Gastroesophageal sphincter (tissue), 4 donors: ENCODE measurements at regions not wholly inside any gene's neighbourhood (a gene's known extent, or its start where the extent isn't known, plus 50 kb on each side); places are given as distances from the start of the nearest gene placed in this dataset.
"Not testable (repeated sequence)": the region's sequence is repeated elsewhere in the genome, so short reads cannot be mapped to it uniquely, and the experiment has no call there.

ENCODE experiments used
- ATAC-seq: fragments of 150-250 bp; one replicate; pipeline ENCODE4 v1.9.1; 2016; ENCODE audit warnings: mild to moderate bottlenecking, moderate library complexity
- H3K27ac ChIP-seq, 4 donors: fragments of 200-600 bp; sonication (generic) in 3 of 4; 1 replicate in 3 of 4; 2 replicates in 1 of 4; pipeline ENCODE4 v1.5.1; 2016 to 2019
- H3K27me3 ChIP-seq: fragments of 200-600 bp; sonication (generic); one replicate; pipeline ENCODE4 v1.5.1; 2019
- H3K36me3 ChIP-seq, 2 donors: fragments of 200-600 bp; sonication (generic); one replicate each; pipeline ENCODE4 v1.5.1; 2019; ENCODE audit warnings: control low read depth in 1 of 2
- H3K4me1 ChIP-seq, 3 donors: fragments of 200-600 bp; sonication (generic); 1 replicate in 2 of 3; 2 replicates in 1 of 3; pipeline ENCODE4 v1.5.1; 2016 to 2019; ENCODE audit warnings: control low read depth in 2 of 3
- H3K4me3 ChIP-seq, 2 donors: fragments of 200-600 bp; sonication (generic); one replicate each; pipeline ENCODE4 v1.5.1; 2019; ENCODE audit warnings: mild to moderate bottlenecking in 1 of 2, moderate library complexity in 1 of 2
- H3K9me3 ChIP-seq, 3 donors: fragments of 200-600 bp; sonication (generic); one replicate each; pipeline ENCODE4 v1.5.1; 2017 to 2019; ENCODE audit warnings: control low read depth in 2 of 3
- WGBS, 2 donors: methylation state at CpG; one replicate each; pipeline ENCODE4 v1.1.5; 2018; ENCODE audit warnings: low coverage in 1 of 2; 5-methylcytosine and 5-hydroxymethylcytosine counted together
- TF ChIP-seq, protein P1 (sequence below), 4 experiments: fragments of 200-600 bp in 2 of 4; fragments of 450-650 bp in 2 of 4; sonication (generic) in 1 of 4; IDR thresholded peaks; one replicate each; pipeline ENCODE4 v1.5.1; 2017 to 2019; ENCODE audit warnings: antibody characterized with exemption in 4 of 4, mild to moderate bottlenecking in 2 of 4, moderate library complexity in 2 of 4

DNA sequence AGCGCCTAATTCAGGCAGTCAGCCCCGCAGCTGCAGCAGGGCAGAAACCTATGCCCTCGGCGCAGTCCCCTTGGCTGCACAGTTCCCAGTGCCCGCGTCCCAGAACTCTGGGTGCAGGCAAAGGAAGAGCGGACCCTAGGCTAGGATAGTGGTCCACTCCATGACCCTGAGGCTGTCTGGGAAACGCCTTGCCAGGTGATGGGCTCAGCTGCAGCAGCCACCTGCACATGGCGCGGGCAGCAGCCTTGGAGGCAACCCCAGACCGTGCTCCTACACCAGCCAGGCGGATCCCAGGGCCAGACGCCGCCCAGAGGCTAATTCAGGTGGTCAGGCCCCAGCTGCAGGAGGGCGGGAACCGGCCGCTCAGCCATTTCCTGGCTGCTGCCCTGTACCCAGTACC, 83.0 kb downstream of the POTEC start:
- not testable (repeated sequence) for H3K9me3 ChIP-seq, H3K27me3 ChIP-seq, H3K4me1 ChIP-seq, ATAC-seq, H3K36me3 ChIP-seq, H3K27ac ChIP-seq, H3K4me3 ChIP-seq
- WGBS, 2 donors: no CpG with 5 or more reads among the region's 17 CpGs

DNA sequence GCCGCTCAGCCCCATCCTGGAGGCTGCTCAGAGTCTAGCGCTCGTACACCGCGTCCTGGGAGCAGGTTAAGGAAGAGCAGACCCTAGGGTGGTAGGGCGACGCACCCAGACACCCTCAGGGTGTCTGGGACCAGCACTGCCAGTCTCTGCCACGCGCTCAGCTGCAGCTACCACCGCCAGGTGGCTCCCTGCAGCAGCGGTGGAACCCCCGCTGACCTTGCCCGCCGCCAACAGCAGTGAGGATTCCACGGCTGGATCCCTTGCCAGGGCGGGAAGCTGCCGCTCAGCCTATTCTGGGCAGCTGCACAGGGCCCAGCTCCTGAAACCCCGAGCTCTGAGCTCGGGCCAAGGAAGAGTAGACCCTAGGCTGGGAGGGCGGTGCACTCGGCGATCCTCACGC, 83.6 kb downstream of the POTEC start:
- H3K36me3 ChIP-seq, H3K4me1 ChIP-seq, H3K27ac ChIP-seq, H3K9me3 ChIP-seq, H3K27me3 ChIP-seq, H3K4me3 ChIP-seq, ATAC-seq: not testable (repeated sequence)
- no CpG with 5 or more reads among the region's 23 CpGs for WGBS, 2 donors

DNA sequence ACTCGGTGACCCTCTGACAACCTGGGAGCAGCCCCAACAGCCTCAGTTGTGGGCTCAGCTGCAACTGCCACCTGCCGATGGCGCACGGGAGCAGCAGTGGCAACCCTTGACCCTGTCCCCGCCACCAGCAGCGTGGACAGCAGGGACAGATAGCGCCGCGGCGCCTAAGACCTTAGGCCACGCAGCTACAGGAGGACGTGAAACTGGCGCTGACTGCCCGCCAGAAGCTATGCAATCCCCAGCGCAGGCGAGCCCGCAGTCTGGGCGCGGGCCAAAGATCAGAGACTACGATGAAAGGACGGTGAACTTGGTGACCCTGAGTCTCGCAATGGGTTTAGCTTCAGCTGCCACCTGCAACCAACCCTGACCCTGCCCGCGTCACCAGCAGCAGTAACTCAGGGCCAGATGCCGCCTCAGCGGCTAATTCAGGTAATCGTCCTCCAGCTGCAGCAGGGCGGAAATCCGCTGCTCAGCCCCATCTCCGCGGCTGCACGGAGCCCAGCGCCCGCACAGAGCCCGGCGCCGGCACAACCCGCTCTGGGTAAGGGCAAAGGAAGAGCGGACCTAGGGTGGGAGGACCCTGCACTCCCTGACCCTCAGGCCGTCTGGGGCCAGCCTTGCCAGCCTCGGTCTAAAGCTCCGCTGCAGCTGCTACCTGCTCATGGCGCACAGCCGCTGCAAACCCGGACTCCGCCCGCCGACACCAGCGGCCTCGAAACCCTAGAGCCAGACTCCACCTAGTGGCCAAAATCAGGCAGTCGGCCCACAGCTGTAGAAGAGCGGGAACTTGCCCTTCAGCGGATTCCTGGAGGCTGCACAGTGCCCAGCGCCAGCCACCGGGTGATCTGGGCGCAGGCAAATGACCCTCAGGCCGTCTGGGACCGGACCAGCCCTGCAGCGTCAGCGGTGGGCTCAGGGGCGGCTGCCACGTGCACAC, 85.1 kb downstream of the POTEC start:
- H3K4me3 ChIP-seq: peak overlapping the region; percentile 21 to 48
- not testable (repeated sequence) for H3K27ac ChIP-seq, H3K4me1 ChIP-seq, H3K27me3 ChIP-seq, H3K9me3 ChIP-seq, ATAC-seq, H3K36me3 ChIP-seq
- WGBS, 2 donors: no CpG with 5 or more reads among the region's 62 CpGs
- TF ChIP-seq, protein P1, sequence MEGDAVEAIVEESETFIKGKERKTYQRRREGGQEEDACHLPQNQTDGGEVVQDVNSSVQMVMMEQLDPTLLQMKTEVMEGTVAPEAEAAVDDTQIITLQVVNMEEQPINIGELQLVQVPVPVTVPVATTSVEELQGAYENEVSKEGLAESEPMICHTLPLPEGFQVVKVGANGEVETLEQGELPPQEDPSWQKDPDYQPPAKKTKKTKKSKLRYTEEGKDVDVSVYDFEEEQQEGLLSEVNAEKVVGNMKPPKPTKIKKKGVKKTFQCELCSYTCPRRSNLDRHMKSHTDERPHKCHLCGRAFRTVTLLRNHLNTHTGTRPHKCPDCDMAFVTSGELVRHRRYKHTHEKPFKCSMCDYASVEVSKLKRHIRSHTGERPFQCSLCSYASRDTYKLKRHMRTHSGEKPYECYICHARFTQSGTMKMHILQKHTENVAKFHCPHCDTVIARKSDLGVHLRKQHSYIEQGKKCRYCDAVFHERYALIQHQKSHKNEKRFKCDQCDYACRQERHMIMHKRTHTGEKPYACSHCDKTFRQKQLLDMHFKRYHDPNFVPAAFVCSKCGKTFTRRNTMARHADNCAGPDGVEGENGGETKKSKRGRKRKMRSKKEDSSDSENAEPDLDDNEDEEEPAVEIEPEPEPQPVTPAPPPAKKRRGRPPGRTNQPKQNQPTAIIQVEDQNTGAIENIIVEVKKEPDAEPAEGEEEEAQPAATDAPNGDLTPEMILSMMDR (IDR thresholded peaks at IDR 0.05): peak; percentile 34 to 77 (median 58)

DNA sequence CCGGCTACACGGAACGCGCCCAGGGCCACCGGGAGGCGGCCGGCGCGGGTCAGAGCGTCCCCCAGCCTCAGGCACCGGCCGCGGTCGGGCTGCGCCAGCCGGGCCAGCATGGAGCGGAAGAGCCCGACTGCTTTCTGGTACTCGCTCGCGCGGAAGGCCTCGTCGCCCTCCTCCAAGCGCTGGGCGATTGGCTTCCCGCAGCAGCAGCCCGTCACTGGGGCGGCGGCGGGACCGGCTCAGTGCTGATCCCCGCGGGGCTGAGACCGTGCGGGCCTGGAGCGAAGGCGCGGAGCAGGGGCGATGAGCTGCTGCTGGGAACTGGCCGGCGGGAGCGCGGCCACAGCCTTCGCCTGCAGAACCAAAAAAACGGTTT, 92.8 kb downstream of the POTEC start:
- ATAC-seq, H3K9me3 ChIP-seq, H3K4me1 ChIP-seq, H3K36me3 ChIP-seq, H3K27me3 ChIP-seq: not testable (repeated sequence)
- Histone ChIP-seq H3K27ac (peak overlapping the region; percentile 31 to 82 (median 56)), H3K4me3 (peak overlapping the region; percentile 48 to 61)
- 0% methylated on average over 1 of the region's 46 CpGs; no CpG with 5 or more reads in 1 of the 2 donors for WGBS, 2 donors

DNA sequence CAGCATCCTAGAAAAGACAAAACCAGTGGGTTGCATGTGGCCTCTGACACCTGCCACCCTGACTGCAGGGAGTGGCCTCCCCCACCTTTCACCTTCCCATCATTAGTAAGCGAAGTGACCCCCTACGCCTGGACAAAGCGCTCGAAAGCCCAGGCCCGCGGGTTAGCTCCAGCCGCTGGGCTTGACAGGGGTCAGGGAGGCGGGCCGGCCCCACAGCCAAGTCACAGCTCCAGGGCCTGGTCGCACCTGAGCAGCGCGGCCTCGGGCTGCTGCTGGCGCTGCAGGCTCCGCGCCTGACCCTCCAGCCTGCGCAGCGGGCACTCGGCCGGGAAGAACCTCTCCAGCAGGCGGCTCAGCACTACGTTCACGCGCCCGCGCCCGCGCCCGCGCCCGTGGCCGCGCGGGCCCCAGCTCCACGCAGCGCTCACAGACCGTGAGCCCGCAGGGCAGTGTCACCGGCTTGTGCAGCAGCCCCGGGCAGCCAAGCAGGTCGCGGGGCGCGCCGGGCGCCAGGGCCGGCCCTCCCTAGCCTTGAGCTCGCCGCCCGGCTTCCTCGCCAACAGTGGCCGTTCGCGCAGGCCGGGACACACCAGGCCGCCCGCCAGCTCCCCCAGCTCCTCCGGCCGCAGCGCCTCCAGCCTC, 93.3 kb downstream of the POTEC start:
- H3K27me3 ChIP-seq, H3K4me1 ChIP-seq, H3K9me3 ChIP-seq, H3K36me3 ChIP-seq: not testable (repeated sequence)
- TF ChIP-seq, protein P1 (IDR thresholded peaks at IDR 0.05): peak in 2 of 4 experiments; percentile 31 to 64
- ATAC-seq: peak; percentile 58
- Histone ChIP-seq H3K4me3 (peak overlapping the region; percentile 48 to 61), H3K27ac (peak overlapping the region; percentile 31 to 82 (median 56))
- WGBS, 2 donors: no CpG with 5 or more reads among the region's 60 CpGs

DNA sequence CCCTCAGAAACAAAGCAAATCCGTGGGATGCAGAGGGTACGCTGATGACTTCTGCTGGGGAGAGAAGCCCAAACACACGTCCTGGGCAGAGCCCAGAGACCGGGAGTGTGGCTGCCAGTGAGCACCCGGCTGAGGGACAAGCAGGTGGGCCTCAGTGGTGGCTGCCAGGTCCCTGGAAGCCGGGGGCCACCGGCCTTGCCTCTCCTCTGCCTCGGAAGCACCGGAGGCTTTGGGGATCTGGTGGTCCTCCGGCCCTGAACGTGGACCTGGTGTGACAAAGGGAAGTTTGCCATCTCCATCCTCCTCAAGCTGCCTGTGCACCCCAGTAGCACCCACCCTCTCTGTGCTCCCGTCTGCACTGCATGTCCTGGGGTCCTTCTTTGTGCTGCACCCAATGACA, 94.3 kb downstream of the POTEC start:
- not testable (repeated sequence) for H3K27me3 ChIP-seq, H3K27ac ChIP-seq, H3K36me3 ChIP-seq, H3K4me3 ChIP-seq, ATAC-seq, H3K4me1 ChIP-seq, H3K9me3 ChIP-seq
- no CpG with 5 or more reads among the region's 12 CpGs for WGBS, 2 donors

DNA sequence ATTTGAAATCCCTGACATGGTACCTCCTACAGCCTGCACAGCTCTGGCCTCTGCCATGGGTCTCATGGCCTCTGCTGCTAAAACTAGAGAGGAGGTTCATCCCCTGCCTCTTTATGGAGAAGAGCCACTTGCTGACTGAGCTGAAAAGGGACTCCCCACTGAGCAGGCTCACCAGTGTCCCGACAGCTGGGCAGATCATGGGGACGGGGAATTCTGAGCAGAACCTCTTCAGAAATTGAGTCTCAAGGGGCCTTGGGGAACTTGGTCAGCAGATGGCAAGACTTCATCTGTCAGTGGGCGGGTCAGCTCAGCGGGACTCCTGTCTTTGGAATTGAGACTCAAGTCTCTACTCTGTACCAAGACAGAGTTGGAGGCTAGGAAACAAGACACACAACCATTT, 95.7 kb downstream of the POTEC start:
- not testable (repeated sequence) for H3K4me1 ChIP-seq, H3K27me3 ChIP-seq, H3K9me3 ChIP-seq, H3K4me3 ChIP-seq, ATAC-seq, H3K36me3 ChIP-seq, H3K27ac ChIP-seq
- no CpG with 5 or more reads among the region's 4 CpGs for WGBS, 2 donors

DNA sequence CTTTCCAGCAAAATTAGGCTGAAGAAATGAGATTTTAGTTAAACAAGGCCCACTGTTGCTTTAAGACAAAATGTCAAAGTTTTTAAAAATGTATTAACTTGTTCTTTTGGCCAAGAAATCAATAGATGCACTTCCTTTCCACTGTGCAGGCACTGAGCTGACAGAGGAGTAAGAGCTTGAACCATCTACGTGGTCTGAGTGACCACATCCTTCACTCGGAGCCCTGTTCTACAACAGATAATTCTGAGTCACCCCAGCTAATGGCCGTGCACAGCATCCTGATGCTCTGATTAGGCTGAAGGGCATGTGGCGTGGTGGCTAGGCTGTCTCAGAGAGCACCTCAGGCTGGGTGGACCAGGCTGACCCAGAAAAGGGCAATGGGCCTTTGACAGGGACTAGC, 107.9 kb downstream of the POTEC start:
- H3K9me3 ChIP-seq, H3K27me3 ChIP-seq, H3K4me1 ChIP-seq, H3K4me3 ChIP-seq, H3K27ac ChIP-seq, ATAC-seq, H3K36me3 ChIP-seq: not testable (repeated sequence)
- 70 to 100% methylated on average over 1 to 2 of the region's 4 CpGs for WGBS, 2 donors

DNA sequence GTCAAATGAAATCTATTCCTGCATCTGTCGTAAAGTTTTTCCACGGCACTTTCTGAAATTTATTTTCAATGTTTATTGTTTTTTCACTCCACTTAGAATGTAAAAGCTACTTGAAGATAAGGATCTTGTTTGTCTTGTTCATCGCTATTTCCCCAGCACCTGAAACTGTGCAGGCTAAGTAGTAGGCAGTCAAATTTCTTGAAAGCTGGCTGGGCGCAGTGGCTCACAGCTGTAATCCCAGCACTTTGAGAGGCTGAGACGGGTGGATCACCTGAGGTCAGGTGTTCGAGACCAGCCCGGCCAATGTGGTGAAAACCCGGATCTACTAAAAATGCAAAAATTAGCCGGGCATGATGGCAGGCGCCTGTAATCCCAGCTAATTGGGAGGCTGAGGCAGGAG, 111.0 kb downstream of the POTEC start:
- 77 to 100% methylated on average over 2 to 5 of the region's 10 CpGs for WGBS, 2 donors

More for the DNA sequence above, 111.0 kb downstream of the POTEC start:
- not testable (repeated sequence) for H3K4me1 ChIP-seq, H3K4me3 ChIP-seq, H3K27ac ChIP-seq, H3K27me3 ChIP-seq, H3K9me3 ChIP-seq, ATAC-seq, H3K36me3 ChIP-seq
